HG03095 (cell line): ENCODE measurements at regions not wholly inside any gene's neighbourhood (a gene's known extent, or its start where the extent isn't known, plus 50 kb on each side); places are given as distances from the start of the nearest gene placed in this dataset.
"Not testable (repeated sequence)": the region's sequence is repeated elsewhere in the genome, so short reads cannot be mapped to it uniquely, and the experiment has no call there.

Experiments
- ATAC-seq: cut with Tn5 transposase; IDR thresholded peaks from one replicate; pipeline ENCODE4 v1.9.1; 2021; ENCODE audit warnings: moderate library complexity; ENCODE audit not compliant: unreplicated experiment

DNA sequence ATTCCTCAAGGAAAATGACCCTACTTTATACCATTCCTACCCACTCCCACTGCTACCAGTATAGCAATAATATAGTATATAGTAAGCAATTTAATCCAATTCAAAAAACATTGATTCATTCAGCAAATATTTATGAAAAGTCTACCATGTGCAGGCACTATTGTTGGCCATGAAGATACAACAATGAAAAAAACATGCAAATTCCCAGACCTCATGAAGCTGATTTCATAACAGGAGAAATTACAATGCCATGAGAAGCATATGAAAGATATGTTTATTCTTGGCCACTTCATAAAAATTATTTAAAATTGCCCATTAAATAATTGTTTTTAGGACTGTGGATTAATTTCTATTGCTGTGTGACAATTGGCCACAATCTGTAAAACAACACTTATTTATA lies 315.8 kb upstream of the COL8A1 start:
- no peak for ATAC-seq

- ATAC-seq: no peak
Measured at GRCh38 chr3:99321261-99321660, 317.1 kb upstream of the COL8A1 start.

DNA sequence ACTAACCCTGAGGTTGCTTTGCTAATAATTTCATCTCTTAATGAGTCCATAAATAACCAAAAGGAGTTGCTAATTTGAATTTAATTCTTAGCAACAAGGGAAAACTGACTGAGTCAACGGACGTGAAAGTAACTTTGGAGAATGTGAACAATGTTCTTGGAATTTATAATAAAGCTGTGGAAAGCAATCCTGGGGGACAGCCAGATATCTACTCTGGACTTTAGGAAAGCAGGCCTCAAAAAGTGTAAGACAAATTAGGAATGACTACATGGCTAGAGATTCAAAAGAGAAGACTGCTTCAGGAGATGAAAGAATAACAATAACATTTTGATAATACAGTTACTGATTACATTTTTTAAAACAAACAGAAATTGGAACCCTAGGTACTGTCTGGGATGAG lies 318.4 kb upstream of the COL8A1 start:
- ATAC-seq: no peak

DNA sequence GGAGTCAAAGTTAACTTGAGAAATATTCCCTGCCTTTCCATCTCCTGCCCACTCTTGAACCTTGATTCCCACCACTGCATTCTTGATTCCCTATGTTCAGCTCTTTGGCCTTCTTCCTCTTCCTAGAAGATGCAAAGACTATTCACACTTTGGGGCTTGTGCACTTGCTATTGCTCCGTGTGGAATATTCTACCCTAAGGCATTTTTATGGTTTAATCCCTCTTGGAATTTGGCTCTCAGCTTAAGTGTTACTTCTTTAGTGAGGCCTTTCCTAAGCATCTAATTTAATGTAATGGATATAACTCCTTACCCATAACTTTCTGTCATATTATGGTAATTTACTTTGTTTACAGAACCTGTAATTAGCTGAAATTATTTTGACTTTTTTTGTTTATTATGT lies 318.9 kb upstream of the COL8A1 start:
- ATAC-seq: no peak

- ATAC-seq: no peak
Measured at GRCh38 chr3:99317201-99317600, 321.2 kb upstream of the COL8A1 start.

- ATAC-seq: no peak
Measured at GRCh38 chr3:99315896-99316295, 322.5 kb upstream of the COL8A1 start.

GRCh38 chr3:99313485-99313884 lies 324.9 kb upstream of the COL8A1 start:
- ATAC-seq: no peak

- no peak for ATAC-seq
Measured at GRCh38 chr3:99298661-99299060, 339.7 kb upstream of the COL8A1 start.

DNA sequence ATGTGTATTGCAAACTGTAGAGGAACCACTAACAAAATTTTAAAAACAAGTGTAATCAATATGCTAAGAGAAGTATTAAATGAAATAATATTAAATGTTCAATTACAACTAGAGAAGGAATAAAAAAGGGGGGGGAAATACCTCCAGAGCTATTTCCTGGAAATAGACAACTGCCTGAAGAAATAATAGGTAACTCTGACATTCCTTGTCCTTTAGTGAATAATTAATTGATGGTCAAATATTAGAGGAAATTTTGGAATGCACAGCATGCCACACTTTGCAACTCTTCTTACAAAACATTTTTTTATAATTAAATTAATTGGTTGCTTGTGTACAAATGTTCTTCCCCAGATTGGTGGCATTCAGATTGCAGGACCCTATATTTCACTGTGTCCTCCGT lies 342.6 kb upstream of the COL8A1 start:
- ATAC-seq: no peak

GRCh38 chr3:99294092-99294491 lies 344.3 kb upstream of the COL8A1 start:
- ATAC-seq: not testable (repeated sequence)

DNA sequence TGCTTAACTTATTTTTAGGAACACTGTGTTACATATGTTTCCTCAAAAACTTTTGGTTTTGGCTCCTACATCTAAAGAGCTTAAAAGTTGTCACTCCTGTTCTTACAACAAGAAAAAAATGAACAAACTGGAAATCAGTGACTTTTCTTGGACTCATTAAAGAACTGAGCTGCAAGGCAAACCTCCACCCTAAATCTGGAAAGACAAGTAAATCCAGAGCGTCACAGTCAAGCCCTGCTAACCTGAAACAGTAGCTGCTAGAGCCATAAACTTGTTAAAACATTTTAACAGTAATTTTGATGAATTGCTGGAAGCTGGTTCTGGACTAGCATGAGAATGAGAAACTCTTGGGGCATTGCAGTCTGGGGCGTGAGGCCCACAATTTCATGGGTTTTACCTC lies 350.5 kb upstream of the COL8A1 start:
- ATAC-seq: no peak

- ATAC-seq: no peak
Measured at GRCh38 chr3:99286266-99286845, 352.0 kb upstream of the COL8A1 start.

DNA sequence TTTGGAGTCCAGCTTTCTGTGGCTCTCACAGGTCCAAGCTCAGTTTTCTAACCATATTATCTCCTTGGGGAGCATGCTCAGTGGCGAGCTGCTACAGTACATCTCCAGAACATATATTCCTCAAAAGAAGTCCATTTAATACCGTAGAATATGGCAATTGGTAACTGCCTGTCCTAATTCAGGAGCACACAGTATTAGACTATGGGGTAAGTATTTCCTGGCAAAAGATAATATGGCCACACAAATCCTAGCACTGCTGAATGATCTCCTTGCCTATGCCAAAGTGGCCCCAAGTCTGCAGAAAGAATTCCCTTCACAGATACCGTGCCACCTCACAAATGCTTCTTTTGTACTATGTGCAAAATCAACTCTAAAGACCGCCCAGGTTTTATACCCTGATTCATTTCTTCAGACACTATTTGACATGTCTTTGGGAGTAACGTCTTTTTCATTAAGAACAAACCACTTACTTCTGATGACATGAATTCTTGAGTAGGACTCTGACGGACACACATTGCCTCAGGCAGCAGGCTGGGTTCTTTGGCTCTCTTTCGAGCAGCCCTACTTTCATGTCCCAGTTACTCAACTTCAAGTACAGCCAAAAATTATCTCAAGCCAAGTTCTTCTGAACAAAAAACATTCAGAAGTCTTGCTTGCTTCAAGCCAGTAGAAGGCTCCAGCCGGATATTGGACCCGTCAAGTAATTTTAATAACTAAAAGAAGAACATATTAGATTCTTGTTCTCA lies 368.3 kb upstream of the DCBLD2 start:
- ATAC-seq: no peak

GRCh38 chr3:99256788-99257187 lies 355.3 kb upstream of the DCBLD2 start:
- no peak for ATAC-seq

- no peak for ATAC-seq
Measured at GRCh38 chr3:99253963-99254355, 352.5 kb upstream of the DCBLD2 start.

GRCh38 chr3:99250821-99251355 lies 349.4 kb upstream of the DCBLD2 start:
- no peak for ATAC-seq

DNA sequence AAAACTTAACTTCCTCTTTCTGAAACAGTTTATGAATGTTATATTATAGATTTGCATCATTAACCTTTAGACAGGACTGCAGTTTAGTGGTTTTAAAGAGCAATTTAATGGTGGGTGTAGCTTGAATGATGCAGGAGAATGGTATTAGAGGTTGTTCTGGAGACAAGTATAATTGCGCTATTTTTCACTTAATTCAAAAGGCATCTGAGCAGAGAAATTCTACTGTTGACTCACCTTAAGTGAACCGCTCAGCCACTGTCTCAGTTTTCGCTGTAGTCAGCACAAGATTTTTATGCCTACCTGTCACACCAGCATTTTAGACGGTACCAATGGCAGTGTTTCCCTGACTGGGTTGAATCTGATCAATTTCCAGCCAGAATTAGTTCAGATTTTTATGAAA lies 348.8 kb upstream of the DCBLD2 start:
- ATAC-seq: no peak

DNA sequence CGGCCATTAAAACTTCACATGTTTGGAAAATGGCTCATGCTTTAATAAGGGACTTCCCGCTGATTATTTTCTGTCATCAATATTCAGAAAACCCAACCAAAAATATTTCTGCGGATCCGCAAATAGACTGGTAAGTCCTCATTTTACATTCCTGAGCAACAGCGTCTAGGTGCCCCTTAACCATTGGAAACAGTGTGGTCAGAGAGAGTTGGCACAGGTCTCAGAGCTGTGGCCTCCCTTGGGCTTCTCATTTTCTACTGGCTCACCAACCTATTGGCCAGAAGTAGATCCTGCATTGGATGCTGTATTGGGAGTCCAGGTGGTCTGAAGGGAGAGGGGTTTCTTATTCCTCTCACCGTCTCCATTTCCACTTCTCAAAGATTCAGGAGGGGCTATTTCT lies 348.1 kb upstream of the DCBLD2 start:
- no peak for ATAC-seq

GRCh38 chr3:99248913-99249312 lies 347.4 kb upstream of the DCBLD2 start:
- ATAC-seq: no peak

GRCh38 chr3:99248130-99248529 lies 346.6 kb upstream of the DCBLD2 start:
- no peak for ATAC-seq

GRCh38 chr3:99246010-99246654 lies 344.6 kb upstream of the DCBLD2 start:
- ATAC-seq: no peak

DNA sequence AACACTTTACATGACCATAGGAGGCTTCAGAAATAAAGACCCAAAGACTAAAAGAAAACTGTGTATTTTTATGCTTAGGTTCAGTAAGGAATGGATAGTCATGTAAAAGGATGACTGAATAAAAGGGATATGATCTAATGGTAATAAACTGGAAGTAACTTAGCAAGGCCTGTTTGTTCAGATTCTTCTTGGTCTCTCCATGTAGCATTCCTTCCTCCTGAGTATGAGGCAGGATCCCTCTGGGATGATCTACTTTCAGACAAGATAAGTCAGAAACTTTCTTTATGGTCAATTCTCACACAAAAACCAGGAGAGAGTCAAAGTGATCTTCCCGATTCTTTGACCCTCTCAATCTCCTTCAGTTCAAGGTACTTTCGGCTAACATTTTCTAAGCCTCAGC lies 340.8 kb upstream of the DCBLD2 start:
- no peak for ATAC-seq
